ENCODE measurements at regions not wholly inside any gene's neighbourhood (a gene's known extent, or its start where the extent isn't known, plus 50 kb on each side); places are given as distances from the start of the nearest gene placed in this dataset.

GRCh38 chr9:118384531-118385100 lies 680.4 kb downstream of the TLR4 start:
- no peak overlapping the region for H3K4me3 ChIP-seq (ENCODE audit: low read depth, low read length)
- no peak for DNase-seq (ENCODE audit: low read depth)
- TF ChIP-seq CTCF (IDR thresholded peaks at IDR 0.05; ENCODE audit: low read depth, low read length, missing control alignments), result no peak

- no peak overlapping the region for H3K4me3 ChIP-seq (ENCODE audit: low read depth, low read length)
- DNase-seq (ENCODE audit: low read depth), result no peak
- no peak for TF ChIP-seq CTCF (IDR thresholded peaks at IDR 0.05; ENCODE audit: low read depth, low read length, missing control alignments)
Observed at GRCh38 chr9:118395415-118395814, 691.2 kb downstream of the TLR4 start.

- TF ChIP-seq CTCF (IDR thresholded peaks at IDR 0.05; ENCODE audit: low read depth, low read length, missing control alignments), result no peak
- DNase-seq (ENCODE audit: low read depth), result no peak
- H3K4me3 ChIP-seq (ENCODE audit: low read depth, low read length), result no peak overlapping the region
Observed at GRCh38 chr9:118401546-118401945, 697.3 kb downstream of the TLR4 start.

GRCh38 chr9:118414676-118415075 lies 710.5 kb downstream of the TLR4 start:
- no peak overlapping the region for H3K4me3 ChIP-seq (ENCODE audit: low read depth, low read length)
- no peak for DNase-seq (ENCODE audit: low read depth)
- TF ChIP-seq CTCF (IDR thresholded peaks at IDR 0.05; ENCODE audit: low read depth, low read length, missing control alignments), result no peak

GRCh38 chr9:118418887-118419565 lies 714.8 kb downstream of the TLR4 start:
- TF ChIP-seq CTCF (IDR thresholded peaks at IDR 0.05; ENCODE audit: low read depth, low read length, missing control alignments), result no peak
- no peak overlapping the region for H3K4me3 ChIP-seq (ENCODE audit: low read depth, low read length)
- no peak for DNase-seq (ENCODE audit: low read depth)

- no peak for DNase-seq (ENCODE audit: low read depth)
- no peak for TF ChIP-seq CTCF (IDR thresholded peaks at IDR 0.05; ENCODE audit: low read depth, low read length, missing control alignments)
Observed at GRCh38 chr9:118419676-118420075, 715.5 kb downstream of the TLR4 start.

GRCh38 chr9:118422508-118422907 lies 718.3 kb downstream of the TLR4 start:
- no peak for TF ChIP-seq CTCF (IDR thresholded peaks at IDR 0.05; ENCODE audit: low read depth, low read length, missing control alignments)
- no peak for DNase-seq (ENCODE audit: low read depth)

More at GRCh38 chr9:118419676-118420075, 715.5 kb downstream of the TLR4 start:
- H3K4me3 ChIP-seq (ENCODE audit: low read depth, low read length), result no peak overlapping the region

More at GRCh38 chr9:118422508-118422907, 718.3 kb downstream of the TLR4 start:
- no peak overlapping the region for H3K4me3 ChIP-seq (ENCODE audit: low read depth, low read length)
